Spleen (tissue), 7 donors: ENCODE measurements at regions not wholly inside any gene's neighbourhood (a gene's known extent, or its start where the extent isn't known, plus 50 kb on each side); places are given as distances from the start of the nearest gene placed in this dataset.

Experiments used
- CTCF ChIP-seq, 11 experiments: fragments of 200-600 bp in 7 of 11; fragments of 450-650 bp in 4 of 11; sonication (generic) in 4 of 11; IDR thresholded peaks in 8 of 11; conservative IDR thresholded peaks in 3 of 11; 1 replicate in 7 of 11; 2 replicates in 4 of 11; pipeline versions ENCODE4 v1.4.0 to v1.8.0; 2016 to 2021; ENCODE audit warnings: antibody characterized with exemption in 11 of 11, inconsistent platforms in 4 of 11, mild to moderate bottlenecking in 1 of 11
- POLR2A ChIP-seq, 3 donors: fragments of 450-650 bp; IDR thresholded peaks; one replicate each; pipeline ENCODE4 v1.5.1; 2017; ENCODE audit warnings: antibody characterized with exemption in 3 of 3, mild to moderate bottlenecking in 1 of 3
- donor health status: DM: no; HTN: no; CAD: no; lungs with moderate emphysema.
- donor health status: DM: no; HTN: no; CAD: no.
- donor health status: DM: no; HTN: no; CAD: no.

GRCh38 chr1:70767377-70767776, 280.2 kb downstream of the PTGER3 start:
- no peak for TF ChIP-seq CTCF (IDR thresholded peaks at IDR 0.05 in 8 of 11, conservative IDR thresholded peaks at IDR 0.05 in 3 of 11)
- TF ChIP-seq POLR2A (IDR thresholded peaks at IDR 0.05) = no peak
